ENCODE measurements at regions not wholly inside any gene's neighbourhood (a gene's known extent, or its start where the extent isn't known, plus 50 kb on each side); places are given as distances from the start of the nearest gene placed in this dataset.

DNA sequence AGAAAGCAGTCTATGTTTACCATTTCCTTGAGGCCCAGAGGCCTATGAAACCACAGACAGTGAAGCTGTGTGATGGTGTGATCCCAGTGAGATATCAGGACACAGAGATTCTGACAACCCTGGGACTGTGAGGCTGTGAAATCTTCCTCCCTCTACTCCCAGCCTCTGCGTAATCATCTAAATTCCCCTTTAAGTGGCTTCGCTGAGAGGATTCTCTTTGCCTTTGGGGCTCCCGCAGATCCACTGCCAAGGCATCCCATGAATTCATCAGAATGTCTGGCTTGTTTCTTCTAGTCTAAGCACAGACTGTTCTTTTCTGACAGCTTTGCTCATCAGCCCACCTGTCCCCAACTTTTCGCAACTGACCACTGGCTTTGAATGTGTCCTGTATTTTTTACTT is 901.2 kb upstream of the NR2F2 start:
- DNase-seq: no peak

GRCh38 chr15:95431518-95431917 is 899.0 kb upstream of the NR2F2 start:
- DNase-seq: no peak

GRCh38 chr15:95432878-95433405 is 897.6 kb upstream of the NR2F2 start:
- no peak for DNase-seq

GRCh38 chr15:95439922-95440376 is 890.6 kb upstream of the NR2F2 start:
- no peak for DNase-seq

DNA sequence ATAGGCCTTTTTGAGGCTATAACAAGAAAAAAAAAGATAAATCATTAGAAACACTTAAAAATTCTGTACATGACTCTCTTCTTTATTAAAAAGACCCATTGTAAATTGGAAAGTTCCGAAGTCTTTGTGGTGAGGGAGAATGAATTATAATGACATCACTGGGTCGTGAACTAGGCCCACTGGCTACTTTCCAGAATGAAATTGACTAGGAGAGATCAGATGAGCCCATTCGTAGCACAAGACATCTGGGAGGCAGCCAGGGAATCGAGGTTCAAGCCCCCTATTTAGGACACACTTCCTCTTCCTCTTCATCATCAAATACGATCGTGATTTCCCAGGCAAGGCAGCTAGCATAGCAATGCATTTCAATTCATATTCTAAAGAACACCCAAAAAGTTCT is 889.8 kb upstream of the NR2F2 start:
- no peak for DNase-seq

DNA sequence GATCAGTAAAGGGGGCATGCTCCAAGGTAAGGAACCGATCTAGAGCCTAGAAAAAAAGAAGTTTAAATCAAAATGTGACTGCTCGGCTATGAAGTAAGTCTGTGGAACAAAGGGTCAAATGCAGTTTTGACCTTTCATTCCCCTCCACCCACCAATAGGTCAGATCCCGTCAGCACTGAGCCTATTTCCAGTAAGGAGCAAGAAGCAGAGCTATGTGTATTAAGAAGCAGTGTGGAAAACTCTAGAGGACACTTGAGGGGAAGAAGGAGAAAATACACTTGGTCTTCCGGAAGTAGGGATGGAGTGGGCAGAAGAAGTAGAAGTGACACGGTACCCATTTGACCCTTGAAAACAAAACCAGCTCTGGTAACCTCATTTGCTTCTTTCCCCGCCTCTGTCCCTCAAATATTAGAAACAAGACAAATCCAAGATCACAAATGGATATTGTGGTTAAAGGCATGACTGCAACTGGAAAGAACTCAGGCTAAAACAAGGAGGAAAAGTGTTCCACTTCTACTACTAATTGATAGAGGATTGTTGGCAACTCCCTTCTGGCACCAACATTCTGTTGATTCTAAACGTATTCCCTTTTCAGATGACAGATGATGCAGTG is 888.3 kb upstream of the NR2F2 start:
- DNase-seq: no peak

- no peak for DNase-seq
Measured at GRCh38 chr15:95444860-95445259, 885.6 kb upstream of the NR2F2 start.

GRCh38 chr15:95446854-95447253 is 883.6 kb upstream of the NR2F2 start:
- DNase-seq: peak; percentile 59

GRCh38 chr15:95447486-95447885 is 883.0 kb upstream of the NR2F2 start:
- no peak for DNase-seq

DNA sequence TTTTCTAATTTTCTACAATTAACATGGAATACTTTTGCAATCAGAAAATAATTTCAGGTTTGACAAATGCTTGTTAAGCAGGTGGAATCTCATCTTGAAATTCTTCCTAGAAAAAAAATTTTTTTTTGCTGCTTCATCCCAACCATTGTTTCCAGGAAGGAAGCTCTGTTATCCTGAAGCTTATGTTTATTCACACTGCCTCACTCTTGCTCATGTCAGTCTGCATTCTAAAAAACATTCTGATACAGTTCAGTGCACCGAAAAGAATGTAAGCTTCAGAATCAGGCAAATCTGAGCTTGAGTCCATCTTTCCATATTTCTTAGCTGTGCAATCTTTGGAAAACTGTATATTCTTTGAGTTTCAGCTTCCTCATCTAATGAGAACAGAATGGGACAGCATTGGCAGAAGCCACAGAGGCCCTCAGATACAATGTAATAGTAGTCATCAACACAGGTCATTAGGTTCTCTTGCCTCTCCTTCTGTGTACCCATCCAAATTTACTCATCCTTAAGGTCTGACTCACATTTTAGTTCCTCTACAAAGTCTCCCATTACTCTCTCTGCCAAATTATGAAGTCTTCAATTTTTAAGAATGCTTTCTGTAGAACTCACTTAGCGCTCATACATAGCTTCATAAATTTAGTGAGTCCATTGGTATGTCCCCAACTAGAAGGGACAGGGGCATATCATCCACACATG is 881.8 kb upstream of the NR2F2 start:
- no peak for DNase-seq

- no peak for DNase-seq
Measured at GRCh38 chr15:95449230-95449628, 881.3 kb upstream of the NR2F2 start.

DNA sequence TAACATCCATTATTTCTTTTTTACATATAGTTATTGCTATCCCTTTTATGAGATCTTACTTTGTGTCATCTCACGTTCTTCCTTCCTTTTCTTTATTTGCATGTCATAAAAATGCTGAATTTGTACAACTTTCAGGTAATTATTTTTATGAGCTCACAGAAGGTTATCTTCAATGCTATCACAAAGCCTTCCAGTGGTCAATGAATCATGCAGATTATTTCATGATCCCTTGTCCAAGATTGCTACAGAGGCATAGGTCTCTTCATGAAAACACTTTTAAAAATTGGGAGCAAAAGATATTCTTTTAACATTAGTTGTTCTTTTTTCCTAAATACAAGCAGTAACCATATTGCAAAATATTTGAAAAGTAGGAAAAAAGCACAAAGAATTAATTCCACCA is 880.1 kb upstream of the NR2F2 start:
- DNase-seq: no peak

DNA sequence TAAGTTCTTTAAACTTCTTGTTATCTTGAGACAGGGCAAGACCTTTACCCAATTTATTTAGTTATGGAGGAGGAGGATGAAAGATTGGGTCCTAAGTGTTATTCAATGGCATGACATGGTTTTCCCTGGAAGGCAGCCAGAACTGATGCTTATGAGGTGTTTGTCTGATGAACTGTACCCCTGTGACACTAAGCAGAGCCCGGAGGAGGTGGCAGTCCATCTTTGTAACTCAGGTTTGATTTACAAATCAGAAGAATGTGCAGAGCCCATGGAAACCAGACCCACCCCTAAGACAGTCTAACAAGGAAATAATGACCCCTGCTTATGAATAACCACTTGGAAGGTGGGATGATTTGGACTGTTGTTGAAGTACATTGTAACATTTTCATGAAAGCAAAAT is 878.6 kb upstream of the NR2F2 start:
- DNase-seq: no peak

GRCh38 chr15:95454403-95455262 is 875.9 kb upstream of the NR2F2 start:
- DNase-seq: no peak

GRCh38 chr15:95457520-95457919 is 873.0 kb upstream of the NR2F2 start:
- DNase-seq: no peak

DNA sequence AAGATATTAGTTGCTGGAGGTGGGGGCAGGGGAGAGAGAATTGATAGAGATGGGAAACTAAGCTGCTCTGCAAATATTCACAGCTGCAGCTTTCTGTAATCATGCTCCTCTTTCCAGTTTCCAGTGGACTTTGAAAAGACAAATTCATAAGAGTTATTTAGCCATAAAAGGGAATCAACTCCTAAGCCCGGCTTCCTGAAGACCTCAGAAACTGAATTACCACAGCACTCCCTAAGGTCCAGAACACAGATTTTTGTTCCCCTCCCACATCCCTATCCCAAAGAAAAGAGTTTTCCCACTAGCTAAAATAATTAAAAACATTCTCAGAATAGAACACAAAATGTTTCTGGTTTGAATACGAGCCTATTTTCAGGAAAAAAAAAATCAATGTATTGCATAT is 871.8 kb upstream of the NR2F2 start:
- DNase-seq: no peak

DNA sequence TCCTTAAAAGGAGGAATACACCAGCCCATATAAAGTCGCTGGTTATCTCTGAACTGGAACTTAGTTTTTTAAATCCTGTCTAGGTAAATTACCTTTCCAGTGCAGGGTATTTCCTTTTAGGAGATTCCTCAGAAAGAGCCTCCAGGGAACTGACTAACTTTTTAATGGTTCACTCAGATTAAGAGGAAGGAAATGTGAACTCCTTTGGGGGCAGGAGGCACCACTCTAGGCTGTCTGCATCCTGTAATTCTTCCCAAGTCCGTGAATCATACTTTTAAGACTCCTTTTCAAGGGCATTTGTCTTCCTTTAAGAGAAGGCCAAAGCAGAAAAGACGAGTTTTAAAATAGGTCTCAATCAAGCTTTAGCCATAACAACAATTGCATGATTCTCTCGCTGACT is 871.2 kb upstream of the NR2F2 start:
- DNase-seq: no peak

- DNase-seq: no peak
Measured at GRCh38 chr15:95464509-95464908, 866.0 kb upstream of the NR2F2 start.

DNA sequence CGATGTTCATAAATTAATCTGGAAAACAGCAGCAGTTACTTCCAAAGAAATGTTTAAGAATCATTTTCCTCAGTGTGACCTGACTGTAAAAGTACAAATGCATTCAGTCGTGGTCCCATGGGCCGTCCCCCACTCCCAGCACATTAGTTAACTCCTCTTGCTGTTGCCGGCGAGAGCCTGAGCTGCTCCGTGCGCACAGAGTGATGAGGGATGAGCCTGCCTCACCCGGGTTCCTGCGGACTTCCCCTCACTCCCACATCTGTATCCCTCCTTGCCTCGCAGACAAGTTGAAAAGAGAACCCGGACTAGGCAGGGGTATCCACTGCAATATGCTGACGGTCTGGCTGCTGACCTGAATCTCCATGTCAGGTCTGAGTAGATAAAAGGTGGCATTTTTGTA is 861.7 kb upstream of the NR2F2 start:
- DNase-seq: no peak

GRCh38 chr15:95469496-95470000 is 861.0 kb upstream of the NR2F2 start:
- DNase-seq: no peak

DNA sequence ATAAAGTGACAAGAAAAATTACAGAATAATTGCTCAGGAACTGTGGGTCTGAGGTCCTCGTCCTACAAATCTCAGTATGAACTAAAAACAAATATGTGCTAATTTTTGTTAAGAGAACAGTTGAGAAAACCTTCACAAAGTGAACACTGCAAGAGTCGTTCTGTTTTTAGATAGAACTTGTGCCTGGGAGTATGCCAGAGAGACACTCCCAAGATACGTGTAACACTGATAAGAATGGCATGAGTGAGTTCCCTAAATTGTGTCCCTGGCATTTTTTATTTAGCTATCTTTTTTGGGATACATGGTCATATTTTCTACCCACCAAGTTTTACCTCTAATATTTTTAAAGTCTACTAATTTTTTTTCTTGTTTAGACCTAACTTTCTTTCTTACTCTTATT is 860.0 kb upstream of the NR2F2 start:
- no peak for DNase-seq

DNA sequence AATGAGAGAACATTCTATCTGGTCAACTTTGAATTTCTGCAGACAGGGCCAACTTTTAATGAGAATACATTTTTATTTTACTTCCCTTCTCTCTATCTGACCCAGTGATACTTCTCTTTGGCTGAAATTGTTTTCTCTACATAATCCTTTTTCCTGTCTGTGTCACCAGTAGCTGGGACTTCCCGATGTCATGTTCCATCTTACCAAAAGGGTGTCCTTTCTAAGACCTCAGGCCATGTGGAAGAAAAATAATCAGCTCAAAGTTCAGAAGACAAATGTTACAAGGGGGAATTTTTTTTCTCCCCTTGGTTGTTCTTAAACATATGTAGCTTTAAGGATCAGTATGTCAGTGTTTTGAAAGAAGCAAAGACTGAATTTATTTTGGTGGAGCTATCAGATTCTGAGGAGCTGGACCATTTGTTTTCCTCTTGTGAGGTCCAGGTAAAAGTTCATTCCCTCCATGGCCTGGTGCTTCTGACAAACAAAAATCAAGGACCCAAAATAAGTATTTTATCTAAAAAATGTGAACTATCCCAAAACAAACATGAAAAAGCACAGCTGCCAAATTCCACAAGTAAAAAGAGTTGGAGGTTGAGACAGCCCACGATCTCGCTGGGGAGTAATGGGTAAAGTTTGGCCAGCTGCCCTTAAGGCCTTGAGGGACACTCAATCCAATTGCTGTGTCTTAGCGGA is 859.4 kb upstream of the NR2F2 start:
- no peak for DNase-seq

- no peak for DNase-seq
Measured at GRCh38 chr15:95471690-95472086, 858.8 kb upstream of the NR2F2 start.
